HG02610 (cell line): ENCODE measurements at regions not wholly inside any gene's neighbourhood (a gene's known extent, or its start where the extent isn't known, plus 50 kb on each side); places are given as distances from the start of the nearest gene placed in this dataset.
"Not testable (repeated sequence)": the region's sequence is repeated elsewhere in the genome, so short reads cannot be mapped to it uniquely, and the experiment has no call there.

Experiments used
- ATAC-seq: cut with Tn5 transposase; IDR thresholded peaks from one replicate; pipeline ENCODE4 v1.9.1; 2021; ENCODE audit warnings: mild to moderate bottlenecking, moderate library complexity; ENCODE audit not compliant: unreplicated experiment

DNA sequence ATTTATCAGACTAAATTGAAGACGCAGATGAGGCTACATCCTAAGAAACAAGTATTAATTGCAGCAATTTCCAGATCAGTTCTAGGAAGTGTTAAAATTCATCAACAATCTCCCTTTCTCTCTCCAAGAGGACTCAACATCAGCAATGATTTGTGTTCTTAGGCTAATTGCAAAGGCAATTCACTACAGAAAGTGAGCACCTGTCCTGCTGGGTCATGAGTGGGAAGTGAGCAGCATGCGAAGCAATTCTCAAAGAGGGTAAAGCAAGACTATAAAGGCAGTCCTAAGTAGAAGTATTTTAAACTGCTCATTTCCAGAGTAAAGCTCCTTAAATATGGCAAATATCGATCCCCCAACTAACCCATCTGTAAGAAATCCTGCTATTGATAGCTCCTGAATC is 1191.0 kb upstream of the ALCAM start:
- ATAC-seq = no peak

DNA sequence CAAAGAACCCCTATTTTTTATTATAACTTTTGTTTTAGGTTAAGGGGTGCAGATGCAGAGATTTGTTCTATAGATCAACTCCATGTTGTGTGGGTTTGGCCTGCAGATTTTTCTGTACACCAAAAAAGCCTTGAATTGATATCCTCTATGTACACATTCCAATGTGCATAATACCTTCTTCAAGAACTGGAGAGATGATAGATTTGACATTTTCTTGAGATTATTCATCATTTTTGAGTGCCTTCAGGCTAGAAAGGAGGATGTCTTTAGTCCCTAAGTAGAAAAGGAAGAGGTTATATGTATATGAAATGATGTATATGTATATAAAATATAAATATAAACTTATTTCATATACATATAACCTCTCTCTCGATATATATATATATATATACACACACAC is 1190.0 kb upstream of the ALCAM start:
- ATAC-seq = no peak

DNA sequence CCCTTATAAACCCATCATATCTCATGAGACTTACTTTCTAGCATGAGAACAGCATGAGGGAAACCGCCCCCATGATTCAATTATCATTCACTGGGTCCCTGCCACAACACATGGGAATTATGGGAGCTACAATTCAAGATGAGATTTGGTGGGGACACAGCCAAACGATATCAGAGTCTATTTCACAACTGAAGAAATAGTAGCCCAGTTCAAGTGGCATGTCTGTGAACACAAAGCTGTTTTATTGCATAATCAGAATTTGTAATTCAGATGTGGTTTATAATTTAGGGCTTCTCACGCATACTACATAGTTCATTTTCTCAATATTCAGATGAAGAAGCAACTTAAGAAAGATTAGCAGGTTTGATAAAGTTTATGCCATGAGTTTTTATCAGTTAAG is 1188.0 kb upstream of the ALCAM start:
- ATAC-seq = no peak

DNA sequence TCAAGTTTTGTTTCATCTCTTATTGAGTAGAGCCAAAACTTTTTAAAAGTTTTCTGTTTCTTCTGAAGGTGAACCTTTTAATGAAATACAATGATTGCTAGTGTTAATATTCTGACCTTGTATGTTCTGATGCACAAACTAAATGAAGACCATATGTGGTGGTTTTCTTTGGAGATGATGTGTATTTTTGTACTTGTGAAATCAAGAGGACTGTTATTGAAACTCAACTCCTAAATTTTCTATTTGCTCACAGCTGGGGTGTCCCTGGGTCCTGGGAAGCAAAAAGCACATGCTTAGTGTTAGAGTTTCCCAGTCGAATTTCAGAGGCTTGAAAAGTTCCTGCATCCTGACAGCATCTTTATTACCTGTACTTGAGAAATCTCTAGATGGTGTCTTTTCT is 1185.8 kb upstream of the ALCAM start:
- ATAC-seq = no peak

DNA sequence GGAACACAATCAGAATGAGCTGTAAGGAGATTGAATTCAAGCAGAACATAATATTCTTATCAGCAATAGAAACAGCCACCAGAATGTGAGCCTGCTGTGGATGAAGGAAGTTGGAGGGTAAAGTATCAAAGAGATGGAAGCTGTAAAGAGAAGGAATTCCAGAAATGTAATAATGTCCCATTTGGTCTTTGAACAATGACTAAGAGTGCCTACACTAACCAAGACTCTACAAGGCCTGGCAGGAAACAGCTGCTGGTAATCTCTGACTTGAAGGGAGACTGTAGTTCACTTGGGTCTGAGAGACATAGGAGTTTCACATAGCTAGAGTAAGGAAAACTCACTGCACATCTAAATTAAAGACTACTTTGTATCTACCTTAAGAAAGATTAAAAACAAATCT is 1176.0 kb upstream of the ALCAM start:
- no peak for ATAC-seq

DNA sequence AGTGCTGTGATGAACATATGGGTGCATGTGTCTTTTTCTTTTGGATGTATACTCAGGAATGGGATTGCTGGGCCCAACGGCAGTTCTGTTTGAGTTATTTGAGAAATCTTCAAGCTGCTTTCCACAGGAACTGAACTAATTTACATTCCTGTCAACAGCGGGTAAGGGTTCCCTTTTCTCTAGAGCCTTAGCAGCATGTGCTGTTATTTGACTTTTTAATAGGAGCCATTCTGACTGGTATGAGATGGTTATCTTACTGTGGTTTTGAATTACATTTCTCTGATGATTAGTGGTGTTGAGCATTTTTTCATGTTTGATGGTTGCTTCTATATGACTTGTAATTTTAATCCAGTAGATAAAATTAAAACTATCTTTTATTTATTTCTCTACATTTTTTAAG is 1168.6 kb upstream of the ALCAM start:
- no peak for ATAC-seq

DNA sequence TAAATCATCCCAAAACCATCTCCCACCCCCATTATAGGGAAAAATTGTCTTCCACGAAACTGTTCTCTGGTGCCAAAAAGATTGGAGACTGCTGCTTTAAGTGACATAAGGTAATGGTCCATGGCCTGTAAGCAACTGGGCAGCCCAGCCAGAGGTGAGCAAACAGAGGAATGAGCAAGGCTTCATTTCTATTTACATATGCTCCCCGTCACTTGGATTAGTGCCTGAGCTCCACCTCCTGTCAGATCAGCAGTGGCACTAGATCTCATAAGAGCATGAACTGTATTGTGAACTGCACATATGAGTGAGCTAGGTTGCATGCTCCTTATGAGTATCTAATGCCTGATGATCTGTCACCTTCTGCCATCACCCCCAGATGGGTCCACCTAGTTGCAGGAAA is 1159.8 kb upstream of the ALCAM start:
- ATAC-seq = no peak

DNA sequence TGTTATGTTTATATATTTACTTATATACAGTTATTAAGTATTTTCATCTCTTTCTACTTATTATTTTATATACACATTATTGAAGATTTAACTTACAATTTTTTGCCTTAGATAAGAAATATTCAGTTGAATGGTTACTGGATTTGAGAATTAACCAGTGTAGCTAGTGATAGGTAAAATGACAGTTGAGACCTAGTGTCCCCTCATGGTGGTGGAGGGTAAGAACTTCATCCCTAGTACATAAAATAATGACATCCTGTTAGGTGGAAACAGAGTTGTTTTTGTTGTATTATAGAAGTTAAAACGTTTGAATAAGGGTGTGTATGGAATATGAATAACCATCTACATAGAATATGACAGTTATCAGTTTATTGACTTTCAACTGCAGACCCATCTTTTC is 1152.4 kb upstream of the ALCAM start:
- no peak for ATAC-seq

DNA sequence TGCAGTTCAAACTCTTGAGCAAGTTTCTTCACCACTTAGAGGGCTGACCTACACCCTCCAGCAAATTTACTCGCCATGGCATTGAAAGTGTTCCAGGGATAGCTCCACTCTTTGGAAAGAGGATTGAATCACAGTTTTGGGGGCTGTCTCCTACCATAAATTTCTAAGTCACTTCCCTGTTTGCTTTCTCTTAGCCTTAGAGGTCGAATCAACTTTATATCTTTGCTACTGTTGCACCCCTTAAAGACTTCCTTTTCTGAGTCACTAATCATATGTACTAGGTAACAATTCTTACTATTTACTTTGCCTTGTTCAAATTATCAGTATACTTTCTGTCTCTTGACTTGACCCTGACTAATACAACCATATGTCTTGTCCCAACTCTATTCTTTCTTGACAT is 1151.8 kb upstream of the ALCAM start:
- ATAC-seq = no peak

DNA sequence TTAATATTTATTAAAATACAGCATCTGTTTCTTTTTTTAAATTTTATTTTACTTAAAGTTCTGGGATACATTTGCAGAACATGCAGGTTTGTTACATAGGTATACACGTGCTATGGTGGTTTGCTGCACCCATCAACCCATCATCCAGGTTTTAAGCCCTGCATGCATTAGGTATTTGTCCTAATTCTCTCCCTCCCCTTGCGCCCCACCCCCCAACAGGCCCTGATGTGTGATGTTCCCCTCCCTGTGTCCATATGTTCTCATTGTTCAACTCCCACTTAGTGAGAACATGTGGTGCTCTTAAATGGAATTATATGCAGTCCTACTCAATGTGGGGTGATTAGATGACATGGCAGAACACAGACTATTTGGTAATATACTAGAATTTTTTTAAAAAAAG is 1147.7 kb upstream of the ALCAM start:
- not testable (repeated sequence) for ATAC-seq

DNA sequence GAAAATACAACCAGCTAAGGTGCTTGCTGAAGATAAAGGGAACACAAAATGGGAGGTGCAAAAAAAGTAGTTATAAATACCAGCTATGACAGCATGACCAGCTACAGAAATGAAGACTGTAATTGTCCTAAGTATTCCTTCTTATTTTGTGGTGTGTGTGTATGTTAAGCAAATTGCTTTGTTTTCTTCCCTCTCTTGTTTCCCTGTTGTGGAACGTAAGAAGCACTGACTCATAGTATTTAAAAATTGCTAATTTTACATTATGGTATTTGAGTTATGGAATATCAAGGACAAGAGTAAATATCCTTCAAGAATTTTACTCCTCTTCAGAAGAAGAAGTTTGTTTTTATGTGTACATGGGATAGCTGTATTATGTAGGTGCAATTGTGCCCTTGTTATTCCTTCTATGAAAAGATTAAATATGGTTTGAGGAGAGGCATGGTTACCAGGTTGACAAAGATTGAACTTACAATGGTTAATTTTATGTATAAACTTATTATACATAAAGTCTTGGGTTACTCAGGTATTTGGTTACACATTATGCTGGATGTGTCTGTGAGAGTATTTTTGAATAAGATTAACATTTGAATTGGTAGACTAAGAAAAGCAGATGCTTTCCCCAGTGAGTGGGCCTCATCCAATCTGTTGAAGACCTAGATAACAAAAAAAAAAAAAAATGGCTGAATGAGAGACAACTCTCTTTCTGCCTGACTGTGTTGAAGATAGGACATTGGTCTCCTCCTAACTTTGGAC is 1132.1 kb upstream of the ALCAM start:
- ATAC-seq = no peak

DNA sequence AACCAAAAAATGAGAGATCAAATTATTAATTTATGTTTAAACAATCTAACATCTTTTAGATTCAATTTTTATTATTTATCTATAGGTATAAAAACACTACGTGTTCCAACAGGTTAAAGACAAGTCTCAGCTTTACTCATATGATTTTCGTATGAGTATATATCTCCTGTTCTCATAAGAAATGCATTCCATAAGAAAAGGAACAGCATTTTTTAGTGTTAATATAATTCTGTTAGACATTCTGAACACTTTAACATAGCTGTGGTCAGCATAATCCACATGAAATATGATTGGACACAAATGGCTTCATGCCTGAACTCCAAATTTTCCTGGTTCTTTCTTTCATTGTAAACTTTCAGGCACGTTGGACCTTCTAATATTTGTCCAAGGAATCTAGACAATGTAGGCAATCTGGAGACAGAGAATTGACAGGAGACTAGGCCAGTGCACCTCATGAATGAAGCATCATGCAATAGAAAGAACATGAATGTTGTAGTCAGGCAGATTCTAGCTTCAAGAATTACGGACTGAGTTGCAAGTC is 1122.0 kb upstream of the ALCAM start:
- no peak for ATAC-seq

DNA sequence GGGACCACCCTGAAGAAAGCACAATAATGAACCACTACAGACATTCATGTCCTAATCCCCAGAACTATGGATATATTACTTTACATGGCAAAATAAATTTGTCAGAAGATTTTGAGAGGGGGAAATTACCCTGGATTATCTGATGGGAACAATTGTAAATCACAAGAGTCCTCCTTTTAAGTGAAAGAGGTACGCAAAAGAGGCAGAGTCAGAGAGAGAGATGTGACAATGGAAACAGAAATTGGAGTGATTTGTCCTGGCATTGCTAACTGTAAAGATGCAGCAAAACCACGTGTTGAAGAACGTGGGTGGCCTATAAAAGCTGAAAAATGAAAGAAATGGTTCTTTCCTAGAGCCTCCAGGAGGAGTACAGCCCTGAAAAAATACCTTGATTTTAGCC is 1121.4 kb upstream of the ALCAM start:
- ATAC-seq = no peak

DNA sequence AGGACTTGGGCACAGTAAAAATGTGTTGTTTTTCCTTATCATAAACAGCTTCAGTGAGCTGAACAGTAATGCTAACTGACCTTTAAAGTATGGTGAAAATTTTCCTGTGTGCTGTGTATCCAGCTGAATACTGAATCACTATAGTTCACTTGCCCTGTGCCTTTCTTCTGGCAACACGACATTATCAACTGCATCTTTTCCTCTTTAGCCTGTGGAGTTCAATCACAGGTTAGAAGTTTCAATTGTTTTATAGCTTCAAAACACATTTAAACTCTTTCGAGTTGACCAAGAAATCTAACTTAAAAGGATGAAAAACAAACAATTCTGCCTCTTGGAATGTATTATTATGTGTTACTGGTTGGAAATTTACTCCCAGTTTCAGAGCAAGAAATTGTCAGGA is 1120.7 kb upstream of the ALCAM start:
- ATAC-seq = no peak

DNA sequence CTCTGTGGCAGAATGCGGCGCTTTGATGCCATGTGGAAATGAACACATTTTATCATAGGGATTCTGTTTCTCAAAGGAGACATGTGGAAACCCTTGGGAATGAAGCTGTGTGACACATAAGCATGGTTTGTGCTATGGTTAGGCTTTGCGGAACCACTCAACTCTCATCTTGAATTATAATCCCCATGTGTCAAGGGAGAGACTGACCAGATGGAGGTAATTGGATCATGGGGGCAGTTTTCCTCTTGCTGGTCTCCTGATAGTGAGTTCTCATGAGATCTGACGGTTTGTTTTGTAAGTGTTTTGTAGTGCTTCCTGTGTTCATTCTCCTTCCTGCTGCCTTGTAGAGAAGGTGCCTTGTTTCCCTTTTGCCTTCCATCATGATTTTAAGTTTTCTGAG is 1109.2 kb upstream of the ALCAM start:
- ATAC-seq = no peak

DNA sequence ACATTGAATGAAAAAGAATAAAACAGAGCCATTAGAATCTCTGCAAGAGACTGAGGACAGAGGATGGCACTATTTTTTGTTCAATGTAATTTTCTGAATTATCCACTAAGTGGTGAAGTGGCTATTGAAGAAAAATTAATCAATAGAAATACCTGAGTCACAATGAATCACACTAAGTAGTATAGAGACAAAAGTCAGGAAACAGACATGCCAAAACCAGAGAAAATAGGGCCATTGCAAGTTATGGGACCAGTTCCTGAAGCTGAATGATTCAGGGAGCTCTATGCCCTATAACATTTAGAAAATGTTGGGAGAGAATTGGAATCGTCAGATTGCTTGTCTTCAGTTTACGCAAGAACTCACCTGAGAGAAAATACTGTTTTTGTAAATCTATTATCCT is 1103.2 kb upstream of the ALCAM start:
- ATAC-seq = no peak

DNA sequence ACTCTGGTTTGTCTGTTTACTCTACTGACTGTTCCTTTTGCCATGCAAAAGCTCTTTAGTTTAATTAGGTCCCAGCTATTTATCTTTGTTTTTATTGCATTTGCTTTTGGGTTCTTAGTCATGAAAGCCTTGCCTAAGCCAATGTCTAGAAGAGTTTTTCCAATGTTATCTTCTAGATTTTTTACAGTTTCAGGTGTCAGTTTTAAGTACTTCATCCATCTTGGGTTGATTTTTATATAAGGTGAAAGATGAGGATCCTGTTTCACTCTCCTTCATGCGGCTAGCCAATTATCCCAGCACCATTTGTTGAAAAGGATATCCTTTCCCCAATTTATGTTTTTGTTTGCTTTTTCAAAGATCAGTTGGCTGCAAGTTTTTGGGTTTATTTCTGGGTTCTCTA is 1100.5 kb upstream of the ALCAM start:
- ATAC-seq = not testable (repeated sequence)

DNA sequence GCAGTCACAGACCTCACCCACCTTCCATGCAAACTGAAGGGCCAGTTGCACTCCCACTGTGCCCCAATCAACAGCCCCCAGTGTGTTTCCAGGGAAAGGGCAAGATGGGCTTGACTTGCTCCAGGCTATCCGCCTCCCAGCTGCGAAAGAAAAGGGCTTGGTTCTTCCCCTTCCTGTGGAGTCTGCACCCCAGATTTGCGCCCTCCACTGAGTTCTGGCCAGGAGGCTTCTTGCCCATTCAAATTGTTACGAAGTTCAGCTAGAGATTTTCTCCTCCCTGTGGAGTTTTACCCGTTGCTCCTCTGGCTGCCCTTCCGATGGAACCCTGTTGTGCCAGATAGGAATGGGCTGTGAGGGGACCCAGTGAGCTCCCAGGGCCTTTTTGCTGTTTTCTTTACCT is 1096.9 kb upstream of the ALCAM start:
- no peak for ATAC-seq

DNA sequence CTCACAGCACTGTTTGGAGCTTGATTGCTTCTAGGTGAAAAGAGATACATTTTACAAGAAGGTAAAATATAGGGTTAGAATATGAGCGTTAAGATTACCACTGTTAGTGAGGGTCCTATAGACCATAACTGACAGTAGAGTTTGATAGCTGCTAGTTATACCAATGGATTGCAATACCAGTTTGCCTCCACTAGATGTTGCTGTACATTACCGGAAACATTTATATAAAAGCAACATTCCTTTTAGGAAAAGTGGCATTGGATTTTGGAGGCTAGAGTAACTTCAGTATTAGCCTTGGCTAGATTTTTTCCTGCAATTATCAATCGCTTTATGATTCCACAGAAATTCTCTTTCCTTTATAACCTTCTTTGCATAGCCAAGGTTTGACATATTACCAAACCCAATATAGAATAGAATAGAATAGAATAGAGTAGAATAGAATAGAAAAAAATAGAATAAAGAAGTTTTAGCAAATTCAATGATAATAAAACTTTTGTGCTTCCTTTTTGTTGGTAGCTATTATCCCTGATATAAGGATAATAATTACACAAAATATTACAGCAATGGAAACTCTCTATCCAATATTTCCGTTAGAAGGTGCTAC is 1093.6 kb upstream of the ALCAM start:
- no peak for ATAC-seq

DNA sequence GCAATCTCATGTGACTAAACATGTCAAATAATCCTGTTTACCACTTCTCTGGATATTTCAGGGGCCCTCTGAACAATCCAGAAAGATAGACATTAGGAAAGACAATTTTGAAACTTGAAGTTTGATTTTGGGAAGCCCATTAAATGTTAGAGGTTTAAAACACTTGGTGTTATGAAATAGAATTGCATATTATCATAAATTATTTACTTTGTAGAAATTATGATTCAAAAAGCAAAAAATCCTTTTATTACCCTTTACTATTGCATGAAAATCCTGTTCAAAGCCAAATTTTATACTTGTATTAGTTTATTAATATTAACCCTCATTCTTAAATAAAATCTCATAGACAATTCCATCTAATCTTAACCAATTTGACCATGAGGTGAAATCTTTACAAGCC is 1091.5 kb upstream of the ALCAM start:
- no peak for ATAC-seq

DNA sequence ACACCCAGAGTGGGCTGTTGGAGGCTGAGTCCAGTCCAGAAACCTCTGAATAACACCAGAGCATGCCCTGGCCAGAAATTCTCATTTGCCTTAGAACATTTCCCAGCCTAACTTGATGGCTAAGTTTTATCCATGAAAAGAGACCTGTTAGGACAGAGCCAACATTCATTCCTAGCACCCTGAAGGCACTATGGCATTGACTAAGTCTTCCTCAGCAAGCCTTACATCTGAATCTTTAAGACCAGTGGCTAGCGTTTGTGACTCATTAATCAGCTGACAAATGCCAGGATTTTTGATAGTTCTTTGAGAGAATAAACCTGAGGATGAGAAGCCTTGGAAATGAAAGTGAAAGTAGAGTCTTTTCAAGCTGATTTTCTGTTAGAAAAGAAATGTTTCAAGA is 1087.1 kb upstream of the ALCAM start:
- no peak for ATAC-seq

DNA sequence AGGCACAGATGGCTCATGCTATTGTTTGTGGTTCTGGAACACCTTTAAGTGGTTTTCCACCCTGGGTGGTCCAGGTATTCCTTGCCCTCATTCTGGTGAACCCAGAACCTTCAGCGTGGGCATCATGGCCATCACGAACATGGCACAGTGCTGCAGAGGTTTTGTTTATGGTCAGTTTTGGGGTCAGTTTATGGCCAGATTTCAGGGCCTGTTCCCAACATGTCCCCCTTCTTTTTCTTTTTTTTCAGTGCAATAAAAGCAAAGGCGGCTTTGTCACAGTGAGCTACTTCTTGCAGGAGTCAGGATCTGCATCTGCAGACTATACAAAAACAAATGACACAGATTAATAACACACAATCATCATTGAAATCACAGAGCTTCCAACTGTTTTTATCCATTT is 1085.0 kb upstream of the ALCAM start:
- ATAC-seq = no peak

DNA sequence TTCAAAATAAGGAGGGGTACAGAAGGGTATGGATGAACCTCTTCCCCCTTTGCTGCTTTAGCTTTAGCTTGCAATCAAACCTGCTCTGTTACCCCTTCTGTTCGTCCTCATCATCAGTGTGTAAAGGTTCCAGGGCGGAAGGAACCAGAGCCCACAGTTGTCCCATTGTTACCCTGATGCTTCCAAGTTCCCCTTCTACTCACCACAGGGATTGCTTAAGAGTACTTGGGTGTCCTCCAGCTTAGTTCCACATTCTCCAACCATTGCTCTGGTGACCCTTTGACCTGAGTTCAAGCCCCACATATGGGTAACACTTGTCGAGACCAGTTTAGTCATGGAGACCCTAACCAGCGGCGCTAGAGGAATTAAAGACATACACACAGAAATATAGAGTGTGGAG is 1080.1 kb upstream of the ALCAM start:
- no peak for ATAC-seq
